ENCODE measurements at regions not wholly inside any gene's neighbourhood (a gene's known extent, or its start where the extent isn't known, plus 50 kb on each side); places are given as distances from the start of the nearest gene placed in this dataset.

- DNase-seq (ENCODE audit: low read depth), result no peak
- no peak overlapping the region for H3K4me3 ChIP-seq (ENCODE audit: control insufficient read depth, low read depth, low read length)
- TF ChIP-seq CTCF (IDR thresholded peaks at IDR 0.05; ENCODE audit: control insufficient read depth, insufficient read depth, low read depth, low read length, missing control alignments), result no peak
These were observed 351.8 kb upstream of the ANO3 start for GRCh38 chr11:25980091-25980490.

- peak; percentile 32 for DNase-seq (ENCODE audit: low read depth)
- TF ChIP-seq CTCF (IDR thresholded peaks at IDR 0.05; ENCODE audit: control insufficient read depth, insufficient read depth, low read depth, low read length, missing control alignments), result peak; percentile 56
- no peak overlapping the region for H3K4me3 ChIP-seq (ENCODE audit: control insufficient read depth, low read depth, low read length)
These were observed 349.9 kb upstream of the ANO3 start for GRCh38 chr11:25981998-25982397.

GRCh38 chr11:25983280-25983679 is 348.6 kb upstream of the ANO3 start:
- no peak for DNase-seq (ENCODE audit: low read depth)
- no peak overlapping the region for H3K4me3 ChIP-seq (ENCODE audit: control insufficient read depth, low read depth, low read length)
- TF ChIP-seq CTCF (IDR thresholded peaks at IDR 0.05; ENCODE audit: control insufficient read depth, insufficient read depth, low read depth, low read length, missing control alignments), result no peak

- H3K4me3 ChIP-seq (ENCODE audit: control insufficient read depth, low read depth, low read length), result no peak overlapping the region
- no peak for DNase-seq (ENCODE audit: low read depth)
- no peak for TF ChIP-seq CTCF (IDR thresholded peaks at IDR 0.05; ENCODE audit: control insufficient read depth, insufficient read depth, low read depth, low read length, missing control alignments)
These were observed 343.8 kb upstream of the ANO3 start for GRCh38 chr11:25988178-25988577.

- TF ChIP-seq CTCF (IDR thresholded peaks at IDR 0.05; ENCODE audit: control insufficient read depth, insufficient read depth, low read depth, low read length, missing control alignments), result no peak
These were observed 341.5 kb upstream of the ANO3 start for GRCh38 chr11:25990406-25990805.

GRCh38 chr11:25991476-25991875 is 340.5 kb upstream of the ANO3 start:
- DNase-seq (ENCODE audit: low read depth), result no peak
- H3K4me3 ChIP-seq (ENCODE audit: control insufficient read depth, low read depth, low read length), result no peak overlapping the region
- TF ChIP-seq CTCF (IDR thresholded peaks at IDR 0.05; ENCODE audit: control insufficient read depth, insufficient read depth, low read depth, low read length, missing control alignments), result no peak

More at GRCh38 chr11:25990406-25990805, 341.5 kb upstream of the ANO3 start:
- DNase-seq (ENCODE audit: low read depth), result no peak
- H3K4me3 ChIP-seq (ENCODE audit: control insufficient read depth, low read depth, low read length), result no peak overlapping the region

- no peak for TF ChIP-seq CTCF (IDR thresholded peaks at IDR 0.05; ENCODE audit: control insufficient read depth, insufficient read depth, low read depth, low read length, missing control alignments)
- no peak for DNase-seq (ENCODE audit: low read depth)
- no peak overlapping the region for H3K4me3 ChIP-seq (ENCODE audit: control insufficient read depth, low read depth, low read length)
These were observed 339.6 kb upstream of the ANO3 start for GRCh38 chr11:25992294-25992693.

Measured in AG09309 (cell line).